ENCODE measurements at regions not wholly inside any gene's neighbourhood (a gene's known extent, or its start where the extent isn't known, plus 50 kb on each side); places are given as distances from the start of the nearest gene placed in this dataset.
A peak's percentile ranks its signal among the peaks of the same experiment; 100 is the strongest.

DNA sequence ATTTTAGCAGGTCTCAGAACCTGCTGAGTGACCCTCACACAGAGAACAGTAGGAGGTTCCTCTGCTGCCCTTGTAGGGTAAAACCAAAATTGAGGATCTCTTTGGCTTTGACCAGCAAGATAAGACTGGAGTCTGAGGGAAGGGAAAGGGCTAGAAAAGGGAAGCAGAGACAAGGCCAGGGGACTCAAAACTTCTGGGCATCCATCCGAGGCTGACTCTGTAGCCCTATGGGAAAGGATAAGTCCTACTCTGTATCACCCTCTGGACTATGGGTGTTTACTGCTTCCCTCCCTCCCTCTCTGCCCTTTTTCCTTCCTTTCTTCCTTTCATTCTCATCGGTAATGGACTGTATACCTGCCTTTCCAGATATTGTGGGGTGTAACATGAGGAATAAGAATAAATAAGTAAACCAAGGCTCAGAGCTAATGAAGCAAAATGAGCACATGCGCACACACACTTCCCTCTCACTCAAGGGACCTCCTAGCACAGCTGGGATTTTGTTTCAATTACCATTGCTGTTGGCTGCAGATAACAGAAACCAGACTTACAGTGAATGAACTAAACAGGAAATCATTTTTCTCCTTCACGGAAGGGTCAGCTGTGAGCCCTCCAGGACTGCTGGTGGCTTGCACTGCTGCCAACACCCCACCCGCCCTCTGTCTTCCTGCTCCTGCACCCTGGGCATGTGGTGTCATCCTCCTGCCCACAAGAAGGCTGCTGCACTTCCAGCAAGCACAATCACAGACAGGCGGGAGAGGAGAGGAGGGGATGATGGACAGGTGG lies 404.4 kb upstream of the CCDC196 start:
- TF ChIP-seq, protein P1, sequence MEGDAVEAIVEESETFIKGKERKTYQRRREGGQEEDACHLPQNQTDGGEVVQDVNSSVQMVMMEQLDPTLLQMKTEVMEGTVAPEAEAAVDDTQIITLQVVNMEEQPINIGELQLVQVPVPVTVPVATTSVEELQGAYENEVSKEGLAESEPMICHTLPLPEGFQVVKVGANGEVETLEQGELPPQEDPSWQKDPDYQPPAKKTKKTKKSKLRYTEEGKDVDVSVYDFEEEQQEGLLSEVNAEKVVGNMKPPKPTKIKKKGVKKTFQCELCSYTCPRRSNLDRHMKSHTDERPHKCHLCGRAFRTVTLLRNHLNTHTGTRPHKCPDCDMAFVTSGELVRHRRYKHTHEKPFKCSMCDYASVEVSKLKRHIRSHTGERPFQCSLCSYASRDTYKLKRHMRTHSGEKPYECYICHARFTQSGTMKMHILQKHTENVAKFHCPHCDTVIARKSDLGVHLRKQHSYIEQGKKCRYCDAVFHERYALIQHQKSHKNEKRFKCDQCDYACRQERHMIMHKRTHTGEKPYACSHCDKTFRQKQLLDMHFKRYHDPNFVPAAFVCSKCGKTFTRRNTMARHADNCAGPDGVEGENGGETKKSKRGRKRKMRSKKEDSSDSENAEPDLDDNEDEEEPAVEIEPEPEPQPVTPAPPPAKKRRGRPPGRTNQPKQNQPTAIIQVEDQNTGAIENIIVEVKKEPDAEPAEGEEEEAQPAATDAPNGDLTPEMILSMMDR (IDR thresholded peaks at IDR 0.05; ENCODE audit: insufficient read depth, low read length), result no peak
- no peak overlapping the region for H3K4me3 ChIP-seq (ENCODE audit: low read depth, low read length)
- peak; percentile 36 for DNase-seq (ENCODE audit: low read depth)

DNA sequence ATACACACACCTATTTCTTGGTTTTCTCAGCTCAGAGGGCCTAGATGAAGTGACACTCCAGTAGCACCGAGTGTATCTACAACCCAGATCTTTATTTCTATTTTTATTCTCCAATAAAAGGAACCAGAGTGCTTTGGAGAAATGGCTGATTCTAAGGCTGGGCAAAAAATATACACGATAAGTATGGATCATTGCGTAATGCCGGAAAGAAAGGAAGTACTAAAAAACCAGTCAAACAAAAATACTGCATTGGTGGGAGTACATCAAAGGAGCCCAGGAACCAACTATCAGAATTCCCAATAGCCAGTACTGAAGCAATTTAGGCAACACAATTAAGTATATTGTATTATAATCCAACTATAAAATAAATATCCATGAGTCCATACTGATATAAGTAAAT lies 400.9 kb upstream of the CCDC196 start:
- DNase-seq (ENCODE audit: low read depth), result no peak
- TF ChIP-seq, protein P1 (IDR thresholded peaks at IDR 0.05; ENCODE audit: insufficient read depth, low read length), result no peak
- no peak overlapping the region for H3K4me3 ChIP-seq (ENCODE audit: low read depth, low read length)

DNA sequence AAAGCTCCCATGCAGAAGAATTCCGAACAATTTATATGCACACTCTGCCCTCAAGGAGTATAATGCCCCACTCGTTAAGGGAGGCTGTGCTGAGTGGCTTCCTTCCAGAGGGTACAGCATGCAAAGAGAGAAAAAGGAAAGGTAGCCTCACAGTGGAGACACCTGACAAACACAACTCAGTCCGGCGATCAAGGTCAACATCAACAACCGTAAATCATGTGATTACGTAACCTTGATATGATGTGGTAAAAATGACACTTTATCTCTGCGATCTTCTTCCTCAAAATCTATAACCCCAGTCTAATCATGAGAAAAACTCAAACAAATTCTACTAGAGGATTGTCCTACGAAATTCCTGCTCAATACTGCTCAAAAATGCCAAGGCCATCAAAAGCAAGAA lies 400.5 kb upstream of the CCDC196 start:
- H3K4me3 ChIP-seq (ENCODE audit: low read depth, low read length), result no peak overlapping the region
- TF ChIP-seq, protein P1 (IDR thresholded peaks at IDR 0.05; ENCODE audit: insufficient read depth, low read length), result no peak
- DNase-seq (ENCODE audit: low read depth), result no peak

DNA sequence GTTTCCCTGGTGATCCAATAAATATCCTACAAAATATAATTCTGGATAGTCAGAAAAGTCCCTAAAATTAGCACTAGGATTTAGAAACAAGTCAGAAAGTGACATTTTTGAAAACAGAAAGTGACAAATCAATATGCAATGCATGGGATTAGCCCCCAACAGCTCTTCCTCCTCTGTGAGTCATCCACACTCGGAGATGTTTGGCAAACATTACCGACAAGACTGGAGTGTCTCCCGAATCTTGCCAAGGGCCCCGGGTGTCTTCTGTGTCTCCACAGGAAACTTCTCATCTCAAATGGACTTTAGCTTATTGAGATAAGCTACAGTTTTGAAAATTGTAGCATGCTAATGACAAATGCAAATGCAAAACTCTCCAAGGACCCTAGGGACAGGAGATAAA lies 398.9 kb upstream of the CCDC196 start:
- no peak overlapping the region for H3K4me3 ChIP-seq (ENCODE audit: low read depth, low read length)
- TF ChIP-seq, protein P1 (IDR thresholded peaks at IDR 0.05; ENCODE audit: insufficient read depth, low read length), result no peak
- DNase-seq (ENCODE audit: low read depth), result peak; percentile 46

DNA sequence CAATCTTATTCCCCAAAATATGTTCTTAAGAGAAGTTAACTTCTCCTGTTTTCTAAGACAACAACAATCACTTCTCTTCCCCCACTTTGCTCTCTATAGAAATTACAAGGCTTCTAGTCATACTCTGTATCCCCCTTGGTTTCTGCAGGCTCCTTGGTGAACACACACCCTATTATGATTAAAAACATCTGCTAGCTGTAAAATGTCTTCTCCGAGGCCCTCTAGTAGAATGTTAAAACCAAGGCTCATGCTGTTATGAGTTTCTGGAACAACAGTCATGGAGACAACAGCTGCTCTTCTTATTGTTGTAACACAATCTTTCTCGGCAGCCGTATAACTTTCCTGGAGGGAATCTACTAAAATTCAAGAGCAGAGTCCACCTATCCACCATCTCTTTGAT lies 397.5 kb upstream of the CCDC196 start:
- TF ChIP-seq, protein P1 (IDR thresholded peaks at IDR 0.05; ENCODE audit: insufficient read depth, low read length), result no peak
- H3K4me3 ChIP-seq (ENCODE audit: low read depth, low read length), result no peak overlapping the region
- peak; percentile 69 for DNase-seq (ENCODE audit: low read depth)

DNA sequence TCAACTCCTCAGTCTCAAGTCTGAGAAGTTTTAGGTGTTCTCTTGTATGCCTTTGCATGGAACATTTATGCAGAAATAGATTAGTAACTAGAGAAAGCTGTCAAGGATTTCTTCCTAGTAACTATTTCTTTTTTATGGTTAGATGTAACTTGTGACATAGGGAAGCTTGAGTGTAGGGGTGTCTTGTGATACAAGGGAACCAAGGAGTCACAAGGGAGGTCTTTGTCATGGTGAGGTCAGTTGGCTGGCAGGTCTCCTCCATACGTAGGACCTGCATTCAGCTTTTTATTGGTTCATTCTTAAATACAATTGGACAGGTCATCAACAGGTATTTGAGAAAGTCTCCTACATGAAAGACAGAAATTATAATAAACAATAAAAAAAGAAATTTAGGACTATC lies 394.0 kb upstream of the CCDC196 start:
- TF ChIP-seq, protein P1 (IDR thresholded peaks at IDR 0.05; ENCODE audit: insufficient read depth, low read length), result no peak
- no peak overlapping the region for H3K4me3 ChIP-seq (ENCODE audit: low read depth, low read length)
- DNase-seq (ENCODE audit: low read depth), result no peak

DNA sequence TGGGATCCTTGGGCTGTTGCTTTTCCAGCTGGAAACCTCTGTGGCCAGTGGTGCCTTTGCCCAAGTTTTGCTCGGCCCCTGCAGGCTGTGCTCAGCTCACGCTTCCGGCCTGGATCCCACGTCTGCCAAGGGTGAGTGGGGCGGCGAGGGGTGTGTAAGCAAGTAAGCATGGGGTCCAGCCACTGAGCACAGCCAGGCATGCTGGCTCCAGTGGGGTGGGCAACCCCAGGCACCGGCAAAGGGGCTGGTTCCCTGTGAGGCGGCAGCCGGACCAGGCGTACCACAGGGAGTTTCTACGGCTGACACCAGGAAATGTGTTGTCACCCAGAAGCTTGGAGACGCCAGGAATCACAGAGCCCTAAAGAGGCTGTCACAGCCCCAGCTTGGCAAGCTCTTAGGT lies 393.4 kb upstream of the CCDC196 start:
- no peak overlapping the region for H3K4me3 ChIP-seq (ENCODE audit: low read depth, low read length)
- no peak for DNase-seq (ENCODE audit: low read depth)
- TF ChIP-seq, protein P1 (IDR thresholded peaks at IDR 0.05; ENCODE audit: insufficient read depth, low read length), result no peak

All from fibroblast of the aortic adventitia (primary cell).